Dedifferentiated amniotic fluid mesenchymal stem cell (primary cell): ENCODE measurements at regions not wholly inside any gene's neighbourhood (a gene's known extent, or its start where the extent isn't known, plus 50 kb on each side); places are given as distances from the start of the nearest gene placed in this dataset.

Source experiments
- DNase-seq: peaks from one replicate; pipeline ENCODE4 v3.0.0-alpha.2; 2016; ENCODE audit errors: extremely low spot score

GRCh38 chr4:45985038-45985437 is 138.8 kb downstream of the GABRG1 start:
- no peak for DNase-seq

- no peak for DNase-seq
Measured at GRCh38 chr4:45971108-45971507, 152.7 kb downstream of the GABRG1 start.

GRCh38 chr4:45957353-45957752 is 166.5 kb downstream of the GABRG1 start:
- DNase-seq = no peak

- no peak for DNase-seq
Measured at GRCh38 chr4:45954276-45954675, 169.6 kb downstream of the GABRG1 start.

- DNase-seq = no peak
Measured at GRCh38 chr4:45951153-45951552, 172.7 kb downstream of the GABRG1 start.

- no peak for DNase-seq
Measured at GRCh38 chr4:45946699-45947098, 177.2 kb downstream of the GABRG1 start.

GRCh38 chr4:45944000-45944399 is 179.9 kb downstream of the GABRG1 start:
- no peak for DNase-seq

GRCh38 chr4:45939056-45939455 is 184.8 kb downstream of the GABRG1 start:
- no peak for DNase-seq

GRCh38 chr4:45931154-45931553 is 192.7 kb downstream of the GABRG1 start:
- no peak for DNase-seq

- no peak for DNase-seq
Measured at GRCh38 chr4:45927641-45928040, 196.2 kb downstream of the GABRG1 start.

- DNase-seq = no peak
Measured at GRCh38 chr4:45925809-45926208, 198.0 kb downstream of the GABRG1 start.

- DNase-seq = no peak
Measured at GRCh38 chr4:45920861-45921260, 203.0 kb downstream of the GABRG1 start.

GRCh38 chr4:45910511-45910910 is 213.3 kb downstream of the GABRG1 start:
- DNase-seq = no peak

GRCh38 chr4:45897946-45898585 is 225.8 kb downstream of the GABRG1 start:
- DNase-seq = no peak

GRCh38 chr4:45883421-45883820 is 240.4 kb downstream of the GABRG1 start:
- DNase-seq = no peak

- no peak for DNase-seq
Measured at GRCh38 chr4:45876235-45876890, 247.5 kb downstream of the GABRG1 start.

- no peak for DNase-seq
Measured at GRCh38 chr4:45869184-45869583, 254.7 kb downstream of the GABRG1 start.

- no peak for DNase-seq
Measured at GRCh38 chr4:45865781-45866180, 258.1 kb downstream of the GABRG1 start.

- no peak for DNase-seq
Measured at GRCh38 chr4:45855857-45856256, 268.0 kb downstream of the GABRG1 start.

- no peak for DNase-seq
Measured at GRCh38 chr4:45846016-45846415, 277.8 kb downstream of the GABRG1 start.

- DNase-seq = no peak
Measured at GRCh38 chr4:45841791-45842190, 282.1 kb downstream of the GABRG1 start.

- no peak for DNase-seq
Measured at GRCh38 chr4:45831692-45832091, 292.2 kb downstream of the GABRG1 start.

- no peak for DNase-seq
Measured at GRCh38 chr4:45803994-45804393, 319.9 kb downstream of the GABRG1 start.

GRCh38 chr4:45795135-45795534 is 328.7 kb downstream of the GABRG1 start:
- DNase-seq = peak; percentile 8
